ENCODE measurements at regions not wholly inside any gene's neighbourhood (a gene's known extent, or its start where the extent isn't known, plus 50 kb on each side); places are given as distances from the start of the nearest gene placed in this dataset.

- no peaks in the 10 kb centered on the region for H3K4me1 ChIP-seq
- DNase-seq, result no peak
- no peak overlapping the region for H3K4me3 ChIP-seq (ENCODE audit: low read depth, low read length)
- H3K27me3 ChIP-seq, result no peaks in the 10 kb centered on the region
- TF ChIP-seq CTCF (IDR thresholded peaks at IDR 0.05; ENCODE audit: low read depth, low read length), result no peak
- no peaks in the 10 kb centered on the region for H3K9me3 ChIP-seq
- H3K36me3 ChIP-seq, result no peaks in the 10 kb centered on the region
These were observed 327.8 kb upstream of the FANCL start for GRCh38 chr2:58568901-58569300.

GRCh38 chr2:58562276-58562675 is 321.2 kb upstream of the FANCL start:
- H3K27me3 ChIP-seq, result no peaks in the 10 kb centered on the region
- DNase-seq, result no peak
- H3K9me3 ChIP-seq, result no peaks in the 10 kb centered on the region
- TF ChIP-seq CTCF (IDR thresholded peaks at IDR 0.05; ENCODE audit: low read depth, low read length), result no peak
- no peak overlapping the region for H3K4me3 ChIP-seq (ENCODE audit: low read depth, low read length)
- no peaks in the 10 kb centered on the region for H3K4me1 ChIP-seq
- no peaks in the 10 kb centered on the region for H3K36me3 ChIP-seq

GRCh38 chr2:58560531-58560930 is 319.4 kb upstream of the FANCL start:
- Histone ChIP-seq H3K27me3 (no peaks in the 10 kb centered on the region), H3K4me3 (ENCODE audit: low read depth, low read length) (no peak overlapping the region), H3K9me3 (no peaks in the 10 kb centered on the region), H3K36me3 (no peaks in the 10 kb centered on the region), H3K4me1 (no peaks in the 10 kb centered on the region)
- no peak for DNase-seq
- TF ChIP-seq CTCF (IDR thresholded peaks at IDR 0.05; ENCODE audit: low read depth, low read length), result no peak

- DNase-seq, result no peak
- no peaks in the 10 kb centered on the region for H3K9me3 ChIP-seq
- H3K4me3 ChIP-seq (ENCODE audit: low read depth, low read length), result no peak overlapping the region
- no peaks in the 10 kb centered on the region for H3K27me3 ChIP-seq
- no peaks in the 10 kb centered on the region for H3K36me3 ChIP-seq
- no peak for TF ChIP-seq CTCF (IDR thresholded peaks at IDR 0.05; ENCODE audit: low read depth, low read length)
- H3K4me1 ChIP-seq, result no peaks in the 10 kb centered on the region
These were observed 317.8 kb upstream of the FANCL start for GRCh38 chr2:58558881-58559280.

- no peak for TF ChIP-seq CTCF (IDR thresholded peaks at IDR 0.05; ENCODE audit: low read depth, low read length)
- Histone ChIP-seq H3K4me3 (ENCODE audit: low read depth, low read length) (no peak overlapping the region), H3K27me3 (no peaks in the 10 kb centered on the region), H3K9me3 (no peaks in the 10 kb centered on the region), H3K36me3 (no peaks in the 10 kb centered on the region), H3K4me1 (no peaks in the 10 kb centered on the region)
- no peak for DNase-seq
These were observed 316.1 kb upstream of the FANCL start for GRCh38 chr2:58557176-58557575.

GRCh38 chr2:58553937-58554336 is 312.8 kb upstream of the FANCL start:
- Histone ChIP-seq H3K36me3 (no peaks in the 10 kb centered on the region), H3K4me3 (ENCODE audit: low read depth, low read length) (no peak overlapping the region), H3K4me1 (no peaks in the 10 kb centered on the region), H3K9me3 (no peaks in the 10 kb centered on the region), H3K27me3 (no peaks in the 10 kb centered on the region)
- no peak for TF ChIP-seq CTCF (IDR thresholded peaks at IDR 0.05; ENCODE audit: low read depth, low read length)
- no peak for DNase-seq

Measured in BE2C (cell line).